Breast epithelium (tissue), 3 donors: ENCODE measurements at regions not wholly inside any gene's neighbourhood (a gene's known extent, or its start where the extent isn't known, plus 50 kb on each side); places are given as distances from the start of the nearest gene placed in this dataset.

Source experiments
- CTCF ChIP-seq, 3 donors: fragments of 450-650 bp; IDR thresholded peaks; one replicate each; pipeline ENCODE4 v1.5.1; 2016 to 2017; ENCODE audit warnings: antibody characterized with exemption in 3 of 3, mild to moderate bottlenecking in 3 of 3, moderate library complexity in 3 of 3
- POLR2A ChIP-seq: fragments of 450-650 bp; IDR thresholded peaks from one replicate; pipeline ENCODE4 v1.6.1; 2016; ENCODE audit warnings: antibody characterized with exemption, mild to moderate bottlenecking, moderate library complexity

- no peak for TF ChIP-seq CTCF (IDR thresholded peaks at IDR 0.05)
- no peak for TF ChIP-seq POLR2A
Observed at GRCh38 chr3:190209533-190209932, 88.8 kb upstream of the P3H2 start.
